Lower leg skin (tissue), 4 donors: ENCODE measurements at regions not wholly inside any gene's neighbourhood (a gene's known extent, or its start where the extent isn't known, plus 50 kb on each side); places are given as distances from the start of the nearest gene placed in this dataset.

ENCODE experiments used
- DNase-seq, 2 donors: peaks; one replicate each; pipeline ENCODE4 v3.0.0-alpha.2; 2019; ENCODE audit warnings: low spot score in 2 of 2
- H3K4me3 ChIP-seq: fragments of 200-600 bp; sonication (generic); 2 replicates; pipeline ENCODE4 v1.5.1; 2017; ENCODE audit warnings: mild to moderate bottlenecking, low read depth; ENCODE audit not compliant: poor library complexity, severe bottlenecking
- POLR2A ChIP-seq, 2 donors: fragments of 450-650 bp; IDR thresholded peaks; one replicate each; pipeline ENCODE4 v1.6.1; 2016 to 2017; ENCODE audit warnings: antibody characterized with exemption in 2 of 2, mild to moderate bottlenecking in 1 of 2, moderate library complexity in 1 of 2
- WGBS, 2 donors: methylation state at CpG; one replicate each; pipeline ENCODE4 v1.1.5; 2018; 5-methylcytosine and 5-hydroxymethylcytosine counted together
- intact Hi-C: fragments of 100-400 bp; cut with DNase I; formaldehyde crosslinking; loops from one replicate; pipeline ENCODE4 v1.15.0; 2023; ENCODE audit warnings: low total_unique reads
- TF ChIP-seq, protein P1 (sequence below), 3 donors: fragments of 450-650 bp; IDR thresholded peaks; one replicate each; pipeline ENCODE4 v1.5.1; 2016; ENCODE audit warnings: antibody characterized with exemption in 3 of 3, mild to moderate bottlenecking in 3 of 3, moderate library complexity in 2 of 3

DNA sequence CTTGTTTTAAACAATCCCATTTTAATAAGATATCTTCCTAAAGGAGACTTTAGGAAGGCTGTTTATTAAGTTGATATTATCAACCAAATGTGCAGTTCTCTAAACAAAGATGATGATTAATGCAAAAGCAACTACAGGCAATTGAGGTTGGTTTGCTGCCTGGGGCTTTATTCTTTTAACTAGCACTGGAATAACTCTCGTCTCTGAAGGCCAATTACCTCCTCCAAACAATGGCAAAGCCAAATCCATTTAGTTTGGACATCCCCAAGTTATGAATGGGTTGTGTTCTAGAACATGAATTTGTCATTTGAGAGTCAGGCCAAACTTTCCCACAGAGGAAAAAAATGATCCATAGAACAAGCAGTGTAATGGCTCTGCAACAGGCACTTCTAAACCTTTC is 114.1 kb downstream of the SLC16A9 start:
- WGBS, 2 donors, result 6 to 18% methylated on average over 1 of the region's 1 CpG
- no peak overlapping the region for H3K4me3 ChIP-seq
- no peak for TF ChIP-seq POLR2A (IDR thresholded peaks at IDR 0.05)
- TF ChIP-seq, protein P1, sequence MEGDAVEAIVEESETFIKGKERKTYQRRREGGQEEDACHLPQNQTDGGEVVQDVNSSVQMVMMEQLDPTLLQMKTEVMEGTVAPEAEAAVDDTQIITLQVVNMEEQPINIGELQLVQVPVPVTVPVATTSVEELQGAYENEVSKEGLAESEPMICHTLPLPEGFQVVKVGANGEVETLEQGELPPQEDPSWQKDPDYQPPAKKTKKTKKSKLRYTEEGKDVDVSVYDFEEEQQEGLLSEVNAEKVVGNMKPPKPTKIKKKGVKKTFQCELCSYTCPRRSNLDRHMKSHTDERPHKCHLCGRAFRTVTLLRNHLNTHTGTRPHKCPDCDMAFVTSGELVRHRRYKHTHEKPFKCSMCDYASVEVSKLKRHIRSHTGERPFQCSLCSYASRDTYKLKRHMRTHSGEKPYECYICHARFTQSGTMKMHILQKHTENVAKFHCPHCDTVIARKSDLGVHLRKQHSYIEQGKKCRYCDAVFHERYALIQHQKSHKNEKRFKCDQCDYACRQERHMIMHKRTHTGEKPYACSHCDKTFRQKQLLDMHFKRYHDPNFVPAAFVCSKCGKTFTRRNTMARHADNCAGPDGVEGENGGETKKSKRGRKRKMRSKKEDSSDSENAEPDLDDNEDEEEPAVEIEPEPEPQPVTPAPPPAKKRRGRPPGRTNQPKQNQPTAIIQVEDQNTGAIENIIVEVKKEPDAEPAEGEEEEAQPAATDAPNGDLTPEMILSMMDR (IDR thresholded peaks at IDR 0.05), result no peak
- no peak for DNase-seq
- intact Hi-C loops, result no loop called here

DNA sequence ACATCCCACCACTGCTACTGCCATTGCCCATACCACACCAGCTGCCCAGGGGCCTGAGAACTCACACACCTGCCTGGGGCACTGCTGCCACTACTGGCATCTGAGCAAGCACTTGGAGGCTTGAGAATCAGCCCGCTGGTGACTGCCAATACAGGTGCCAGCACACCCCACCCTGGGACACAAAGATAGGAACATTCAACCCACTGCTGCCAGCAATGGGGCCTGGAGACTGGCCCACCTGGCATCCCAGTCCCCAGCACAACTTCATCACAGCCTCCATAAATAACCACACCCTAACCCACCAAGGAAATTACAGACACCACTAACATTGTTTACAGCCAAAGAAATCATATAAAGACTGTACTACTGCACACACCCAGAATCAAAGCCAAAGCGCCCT is 115.9 kb downstream of the SLC16A9 start:
- DNase-seq, result no peak
- H3K4me3 ChIP-seq, result no peak overlapping the region
- TF ChIP-seq, protein P1 (IDR thresholded peaks at IDR 0.05), result no peak
- no peak for TF ChIP-seq POLR2A (IDR thresholded peaks at IDR 0.05)
- WGBS, 2 donors, result 60 to 63% methylated on average over 2 of the region's 2 CpGs
- intact Hi-C loops, result no loop called here

DNA sequence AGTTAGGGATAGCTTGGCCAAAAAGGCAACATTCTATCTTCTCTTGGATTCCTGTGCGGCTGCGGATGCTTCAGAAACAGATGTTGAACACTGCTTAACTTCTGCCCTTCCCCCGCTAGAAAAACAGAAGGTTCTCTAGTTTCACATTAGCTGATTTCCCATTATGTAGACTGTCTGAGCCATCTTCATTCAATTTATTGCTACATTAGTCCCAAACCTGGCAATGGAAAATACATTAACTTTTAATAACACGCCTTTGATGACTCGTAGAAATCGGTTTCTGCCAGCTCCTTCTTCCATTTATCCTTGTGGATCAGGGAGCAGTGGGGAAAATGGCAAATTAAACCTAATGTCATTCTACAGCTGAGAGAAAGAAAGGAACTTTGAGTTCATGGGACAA is 119.9 kb downstream of the SLC16A9 start:
- no peak for TF ChIP-seq POLR2A (IDR thresholded peaks at IDR 0.05)
- TF ChIP-seq, protein P1 (IDR thresholded peaks at IDR 0.05), result no peak
- 55 to 67% methylated on average over 6 of the region's 6 CpGs for WGBS, 2 donors
- no peak overlapping the region for H3K4me3 ChIP-seq
- no peak for DNase-seq
- intact Hi-C loops, result no loop called here

DNA sequence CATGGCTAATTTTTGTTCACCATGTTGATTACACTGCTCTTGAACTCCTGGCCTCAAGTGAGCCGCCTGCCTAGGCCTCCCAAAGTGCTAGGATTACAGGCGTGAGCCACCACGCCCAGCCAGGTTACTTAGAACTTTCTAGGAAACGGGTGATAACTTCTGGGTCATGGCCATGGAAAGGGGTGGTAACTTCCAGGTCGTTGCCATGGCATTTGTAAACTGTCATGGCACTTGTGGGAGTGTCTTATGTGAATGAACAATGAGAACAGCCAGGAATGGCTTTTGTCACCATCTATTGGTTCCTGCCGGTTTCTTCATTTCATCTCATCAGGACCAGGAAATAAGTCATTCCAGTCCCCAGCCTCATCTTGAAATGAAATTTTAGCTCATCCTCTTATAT is 120.9 kb downstream of the SLC16A9 start:
- WGBS, 2 donors, result 74 to 89% methylated on average over 5 to 6 of the region's 6 CpGs
- H3K4me3 ChIP-seq, result no peak overlapping the region
- intact Hi-C loops, result no loop called here
- DNase-seq, result no peak
- TF ChIP-seq, protein P1 (IDR thresholded peaks at IDR 0.05), result no peak
- no peak for TF ChIP-seq POLR2A (IDR thresholded peaks at IDR 0.05)

DNA sequence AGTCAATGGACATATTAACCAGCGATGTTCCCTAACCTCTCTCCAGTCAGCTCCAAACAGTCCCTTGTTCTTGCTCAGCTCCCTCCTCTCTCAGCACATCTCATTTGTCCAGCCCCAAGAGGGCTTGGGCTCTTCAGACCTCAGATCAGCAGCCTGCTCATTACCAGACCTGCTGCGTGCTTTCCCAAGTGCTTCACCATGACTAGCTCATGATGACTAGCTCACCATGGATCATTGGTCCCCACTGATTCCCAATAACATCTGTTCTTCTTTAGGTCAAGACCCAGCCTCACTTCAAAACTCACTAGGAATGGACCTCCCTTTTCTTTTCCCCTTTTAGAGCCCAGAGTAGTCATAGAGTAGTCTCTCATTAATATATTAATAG is 121.9 kb downstream of the SLC16A9 start:
- 42 to 68% methylated on average over 2 of the region's 2 CpGs for WGBS, 2 donors
- no peak for DNase-seq
- no peak for TF ChIP-seq POLR2A (IDR thresholded peaks at IDR 0.05)
- TF ChIP-seq, protein P1 (IDR thresholded peaks at IDR 0.05), result no peak
- intact Hi-C loops, result no loop called here
- no peak overlapping the region for H3K4me3 ChIP-seq

DNA sequence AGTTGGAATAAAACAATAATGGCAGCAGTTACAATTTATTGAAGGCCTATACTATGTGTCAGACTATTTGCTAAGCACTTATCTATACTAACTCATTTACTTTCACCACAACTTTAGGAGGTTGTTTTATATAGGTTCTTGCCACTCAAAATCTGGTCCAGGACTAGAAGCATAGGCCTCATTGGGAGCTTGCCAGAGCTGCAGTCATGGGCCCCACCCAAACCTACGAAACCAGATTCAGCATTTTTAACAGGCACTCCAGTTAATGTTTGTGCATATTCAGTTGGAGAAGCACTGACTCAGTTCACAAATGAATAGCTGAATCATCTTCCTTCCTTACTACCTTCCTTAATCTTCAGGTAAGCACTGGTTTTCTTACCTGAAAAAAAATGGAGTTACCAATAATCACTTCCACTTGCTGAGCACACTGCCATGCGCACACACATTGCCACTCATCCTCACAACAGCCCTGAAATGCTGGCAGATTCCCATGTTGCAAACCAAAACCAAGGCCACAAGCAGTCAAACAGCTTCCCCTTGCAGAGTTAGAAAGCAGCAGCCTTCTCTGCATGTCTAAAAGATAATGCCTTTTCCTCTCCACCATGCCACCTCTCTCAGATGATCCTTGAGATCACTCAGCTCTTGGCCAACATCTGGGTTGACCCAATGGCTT is 122.4 kb downstream of the SLC16A9 start:
- intact Hi-C loops, result no loop called here
- WGBS, 2 donors, result 62 to 71% methylated on average over 2 of the region's 2 CpGs
- no peak for TF ChIP-seq POLR2A (IDR thresholded peaks at IDR 0.05)
- TF ChIP-seq, protein P1 (IDR thresholded peaks at IDR 0.05), result no peak
- H3K4me3 ChIP-seq, result no peak overlapping the region
- no peak for DNase-seq
